ENCODE measurements at regions not wholly inside any gene's neighbourhood (a gene's known extent, or its start where the extent isn't known, plus 50 kb on each side); places are given as distances from the start of the nearest gene placed in this dataset.

DNA sequence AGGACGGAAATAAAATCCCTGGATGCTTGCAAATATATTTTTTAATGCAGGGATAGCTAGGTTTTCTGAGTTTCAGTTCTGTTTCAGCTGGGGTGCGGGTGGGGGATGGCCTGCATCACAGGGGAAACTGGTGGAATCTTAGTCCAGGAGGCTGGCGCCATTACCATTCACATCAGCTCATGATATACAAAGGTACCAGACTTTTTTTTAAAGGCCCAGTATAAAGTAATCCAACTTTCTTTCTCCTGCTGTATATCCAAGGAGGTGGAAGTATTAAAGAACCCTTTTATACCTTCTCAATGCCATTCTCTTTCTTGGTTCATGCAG is 343.8 kb downstream of the KCNRG start:
- TF ChIP-seq YY1 (tag by site-specific recombination; IDR thresholded peaks at IDR 0.05), result no peak
- TF ChIP-seq ZNF366 (tag by site-specific recombination; conservative IDR thresholded peaks at IDR 0.05), result no peak
- no peak for TF ChIP-seq ZNF785 (tag by site-specific recombination; IDR thresholded peaks at IDR 0.05)
- TF ChIP-seq ZNF549 (tag by site-specific recombination; IDR thresholded peaks at IDR 0.05), result no peak
- TF ChIP-seq, protein P1, sequence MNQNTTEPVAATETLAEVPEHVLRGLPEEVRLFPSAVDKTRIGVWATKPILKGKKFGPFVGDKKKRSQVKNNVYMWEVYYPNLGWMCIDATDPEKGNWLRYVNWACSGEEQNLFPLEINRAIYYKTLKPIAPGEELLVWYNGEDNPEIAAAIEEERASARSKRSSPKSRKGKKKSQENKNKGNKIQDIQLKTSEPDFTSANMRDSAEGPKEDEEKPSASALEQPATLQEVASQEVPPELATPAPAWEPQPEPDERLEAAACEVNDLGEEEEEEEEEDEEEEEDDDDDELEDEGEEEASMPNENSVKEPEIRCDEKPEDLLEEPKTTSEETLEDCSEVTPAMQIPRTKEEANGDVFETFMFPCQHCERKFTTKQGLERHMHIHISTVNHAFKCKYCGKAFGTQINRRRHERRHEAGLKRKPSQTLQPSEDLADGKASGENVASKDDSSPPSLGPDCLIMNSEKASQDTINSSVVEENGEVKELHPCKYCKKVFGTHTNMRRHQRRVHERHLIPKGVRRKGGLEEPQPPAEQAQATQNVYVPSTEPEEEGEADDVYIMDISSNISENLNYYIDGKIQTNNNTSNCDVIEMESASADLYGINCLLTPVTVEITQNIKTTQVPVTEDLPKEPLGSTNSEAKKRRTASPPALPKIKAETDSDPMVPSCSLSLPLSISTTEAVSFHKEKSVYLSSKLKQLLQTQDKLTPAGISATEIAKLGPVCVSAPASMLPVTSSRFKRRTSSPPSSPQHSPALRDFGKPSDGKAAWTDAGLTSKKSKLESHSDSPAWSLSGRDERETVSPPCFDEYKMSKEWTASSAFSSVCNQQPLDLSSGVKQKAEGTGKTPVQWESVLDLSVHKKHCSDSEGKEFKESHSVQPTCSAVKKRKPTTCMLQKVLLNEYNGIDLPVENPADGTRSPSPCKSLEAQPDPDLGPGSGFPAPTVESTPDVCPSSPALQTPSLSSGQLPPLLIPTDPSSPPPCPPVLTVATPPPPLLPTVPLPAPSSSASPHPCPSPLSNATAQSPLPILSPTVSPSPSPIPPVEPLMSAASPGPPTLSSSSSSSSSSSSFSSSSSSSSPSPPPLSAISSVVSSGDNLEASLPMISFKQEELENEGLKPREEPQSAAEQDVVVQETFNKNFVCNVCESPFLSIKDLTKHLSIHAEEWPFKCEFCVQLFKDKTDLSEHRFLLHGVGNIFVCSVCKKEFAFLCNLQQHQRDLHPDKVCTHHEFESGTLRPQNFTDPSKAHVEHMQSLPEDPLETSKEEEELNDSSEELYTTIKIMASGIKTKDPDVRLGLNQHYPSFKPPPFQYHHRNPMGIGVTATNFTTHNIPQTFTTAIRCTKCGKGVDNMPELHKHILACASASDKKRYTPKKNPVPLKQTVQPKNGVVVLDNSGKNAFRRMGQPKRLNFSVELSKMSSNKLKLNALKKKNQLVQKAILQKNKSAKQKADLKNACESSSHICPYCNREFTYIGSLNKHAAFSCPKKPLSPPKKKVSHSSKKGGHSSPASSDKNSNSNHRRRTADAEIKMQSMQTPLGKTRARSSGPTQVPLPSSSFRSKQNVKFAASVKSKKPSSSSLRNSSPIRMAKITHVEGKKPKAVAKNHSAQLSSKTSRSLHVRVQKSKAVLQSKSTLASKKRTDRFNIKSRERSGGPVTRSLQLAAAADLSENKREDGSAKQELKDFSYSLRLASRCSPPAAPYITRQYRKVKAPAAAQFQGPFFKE (tag by site-specific recombination; IDR thresholded peaks at IDR 0.05; ENCODE audit: borderline replicate concordance), result no peak
- no peak for TF ChIP-seq ZNF248 (tag by site-specific recombination; IDR thresholded peaks at IDR 0.05)
- TF ChIP-seq, protein P2, sequence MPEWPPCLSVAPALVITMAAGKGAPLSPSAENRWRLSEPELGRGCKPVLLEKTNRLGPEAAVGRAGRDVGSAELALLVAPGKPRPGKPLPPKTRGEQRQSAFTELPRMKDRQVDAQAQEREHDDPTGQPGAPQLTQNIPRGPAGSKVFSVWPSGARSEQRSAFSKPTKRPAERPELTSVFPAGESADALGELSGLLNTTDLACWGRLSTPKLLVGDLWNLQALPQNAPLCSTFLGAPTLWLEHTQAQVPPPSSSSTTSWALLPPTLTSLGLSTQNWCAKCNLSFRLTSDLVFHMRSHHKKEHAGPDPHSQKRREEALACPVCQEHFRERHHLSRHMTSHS (tag by site-specific recombination; IDR thresholded peaks at IDR 0.05), result no peak
- TF ChIP-seq, protein P3, sequence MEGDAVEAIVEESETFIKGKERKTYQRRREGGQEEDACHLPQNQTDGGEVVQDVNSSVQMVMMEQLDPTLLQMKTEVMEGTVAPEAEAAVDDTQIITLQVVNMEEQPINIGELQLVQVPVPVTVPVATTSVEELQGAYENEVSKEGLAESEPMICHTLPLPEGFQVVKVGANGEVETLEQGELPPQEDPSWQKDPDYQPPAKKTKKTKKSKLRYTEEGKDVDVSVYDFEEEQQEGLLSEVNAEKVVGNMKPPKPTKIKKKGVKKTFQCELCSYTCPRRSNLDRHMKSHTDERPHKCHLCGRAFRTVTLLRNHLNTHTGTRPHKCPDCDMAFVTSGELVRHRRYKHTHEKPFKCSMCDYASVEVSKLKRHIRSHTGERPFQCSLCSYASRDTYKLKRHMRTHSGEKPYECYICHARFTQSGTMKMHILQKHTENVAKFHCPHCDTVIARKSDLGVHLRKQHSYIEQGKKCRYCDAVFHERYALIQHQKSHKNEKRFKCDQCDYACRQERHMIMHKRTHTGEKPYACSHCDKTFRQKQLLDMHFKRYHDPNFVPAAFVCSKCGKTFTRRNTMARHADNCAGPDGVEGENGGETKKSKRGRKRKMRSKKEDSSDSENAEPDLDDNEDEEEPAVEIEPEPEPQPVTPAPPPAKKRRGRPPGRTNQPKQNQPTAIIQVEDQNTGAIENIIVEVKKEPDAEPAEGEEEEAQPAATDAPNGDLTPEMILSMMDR (tag by site-specific recombination; IDR thresholded peaks at IDR 0.05), result no peak
- no peak for TF ChIP-seq SP2 (tag by site-specific recombination; IDR thresholded peaks at IDR 0.05)
- TF ChIP-seq SCRT2 (tag by site-specific recombination; IDR thresholded peaks at IDR 0.05), result no peak
- no peak for TF ChIP-seq ZNF777 (tag by site-specific recombination; IDR thresholded peaks at IDR 0.05; ENCODE audit: borderline replicate concordance)

Measured in HEK293 (cell line).